ENCODE measurements at regions not wholly inside any gene's neighbourhood (a gene's known extent, or its start where the extent isn't known, plus 50 kb on each side); places are given as distances from the start of the nearest gene placed in this dataset.
"Not testable (repeated sequence)": the region's sequence is repeated elsewhere in the genome, so short reads cannot be mapped to it uniquely, and the experiment has no call there.

DNA sequence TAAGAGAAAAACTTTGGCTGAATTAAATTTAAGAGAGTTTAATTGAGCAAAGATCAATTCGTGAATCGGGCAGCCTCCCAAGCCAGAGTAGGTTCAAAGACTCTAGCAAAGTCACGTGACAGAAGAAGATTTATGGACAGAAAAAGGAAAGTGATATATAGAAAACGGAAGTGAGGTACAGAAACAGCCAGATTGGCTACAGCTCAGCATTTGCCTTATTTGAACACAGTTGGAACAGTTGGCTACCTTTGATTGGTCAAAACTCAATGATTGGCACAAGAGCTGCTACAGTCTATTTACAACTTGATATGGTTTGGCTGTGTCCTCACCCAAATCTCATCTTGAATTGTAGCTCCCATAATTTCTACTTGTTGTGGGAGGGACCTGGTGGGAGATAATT, 102.6 kb downstream of the PLG start:
- DNase-seq = no peak

DNA sequence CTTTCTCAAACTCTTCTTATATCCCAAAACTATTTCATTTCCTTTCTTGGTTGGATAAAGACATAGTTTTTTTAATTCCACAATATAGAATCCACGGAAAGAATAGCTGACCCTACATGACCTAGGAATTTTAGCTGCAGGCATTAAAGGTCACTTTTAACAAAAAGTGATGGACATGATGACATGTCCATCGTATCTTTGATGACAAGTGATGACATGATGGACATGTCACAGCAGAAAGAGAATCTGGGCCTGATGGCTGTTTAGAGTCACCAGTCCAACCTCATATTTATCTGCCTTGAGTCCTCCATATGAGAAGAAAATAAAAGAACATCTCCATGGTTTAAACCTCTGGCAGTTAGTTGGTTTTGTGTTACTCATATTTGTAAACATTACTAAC, 106.2 kb downstream of the PLG start:
- no peak for DNase-seq

DNA sequence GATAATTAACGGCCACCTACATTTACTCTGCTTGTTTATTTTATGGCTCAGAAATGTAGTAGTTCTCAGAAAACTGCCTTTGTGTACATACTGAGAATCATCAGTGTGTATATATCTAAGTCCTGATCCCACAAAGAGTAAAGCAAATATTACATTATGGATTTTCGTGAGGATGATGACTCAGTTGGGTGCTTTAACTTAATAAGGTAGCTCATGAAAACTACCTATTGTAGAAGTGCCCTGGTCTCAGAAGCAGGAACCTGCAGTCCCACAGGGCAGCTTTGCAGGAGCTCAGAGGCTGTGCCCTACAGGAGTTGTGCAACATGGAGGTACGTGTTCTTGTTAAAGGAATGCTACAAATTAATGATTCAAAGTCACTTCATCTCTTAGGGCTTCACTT, 108.2 kb downstream of the PLG start:
- DNase-seq = no peak

DNA sequence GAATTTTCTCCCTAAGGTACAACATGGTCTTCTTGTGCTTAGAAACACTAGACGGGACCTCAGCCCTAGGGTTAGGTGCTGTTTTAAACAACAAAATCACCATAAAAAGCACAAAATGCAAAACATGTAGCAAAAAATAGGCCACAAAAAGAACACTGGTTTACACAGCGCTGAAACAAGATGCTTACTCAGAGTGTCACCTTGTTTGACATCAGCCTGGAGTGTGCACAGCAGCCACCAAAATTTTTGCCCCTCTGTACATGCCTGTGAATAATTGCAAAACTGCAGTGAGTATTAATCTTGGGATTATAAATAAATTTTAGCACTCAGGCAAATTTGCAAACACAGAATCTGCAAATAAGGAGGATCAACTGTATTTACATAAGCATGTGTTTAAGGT, 110.1 kb downstream of the PLG start:
- no peak for DNase-seq

DNA sequence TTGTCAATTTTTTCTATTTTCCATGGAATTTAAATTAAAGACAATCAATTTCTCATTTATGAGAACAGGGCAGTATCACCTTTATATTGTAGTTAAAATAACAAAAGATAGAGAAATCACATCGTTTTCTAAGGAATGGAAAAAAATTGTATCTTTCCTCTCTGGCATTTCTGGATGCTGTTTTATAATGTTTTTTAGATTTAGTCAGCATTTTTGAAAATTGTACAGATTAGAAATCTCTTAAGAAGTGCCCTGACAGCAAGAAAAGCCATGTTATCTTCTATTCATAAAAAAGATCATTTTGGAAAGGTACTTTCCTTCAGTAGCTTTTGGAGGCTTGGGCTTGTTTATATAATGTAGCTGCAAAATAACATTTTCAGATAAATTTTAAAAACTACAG, 116.9 kb downstream of the PLG start:
- no peak for DNase-seq

GRCh38 chr6:160820661-160821060, 118.6 kb downstream of the PLG start:
- not testable (repeated sequence) for DNase-seq

DNA sequence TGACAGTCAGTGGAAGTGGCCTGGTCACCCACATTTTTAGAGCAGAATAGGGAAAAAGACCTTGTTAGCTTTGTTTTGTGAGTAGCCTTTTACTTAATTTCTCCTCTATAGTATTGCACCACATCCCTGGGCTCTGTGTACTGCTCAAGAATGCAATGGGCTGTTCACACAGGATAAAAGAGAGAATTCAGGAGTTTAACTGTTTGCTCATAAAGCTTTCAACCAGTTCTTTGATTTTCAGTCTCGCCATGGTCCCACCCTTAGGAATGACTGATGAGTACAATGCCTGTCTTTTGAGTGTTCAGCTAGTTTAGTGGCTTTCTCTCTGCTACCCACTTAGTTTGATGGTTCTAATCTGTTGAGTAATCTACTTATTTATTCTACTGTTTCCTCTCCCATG, 129.7 kb downstream of the PLG start:
- DNase-seq = no peak

DNA sequence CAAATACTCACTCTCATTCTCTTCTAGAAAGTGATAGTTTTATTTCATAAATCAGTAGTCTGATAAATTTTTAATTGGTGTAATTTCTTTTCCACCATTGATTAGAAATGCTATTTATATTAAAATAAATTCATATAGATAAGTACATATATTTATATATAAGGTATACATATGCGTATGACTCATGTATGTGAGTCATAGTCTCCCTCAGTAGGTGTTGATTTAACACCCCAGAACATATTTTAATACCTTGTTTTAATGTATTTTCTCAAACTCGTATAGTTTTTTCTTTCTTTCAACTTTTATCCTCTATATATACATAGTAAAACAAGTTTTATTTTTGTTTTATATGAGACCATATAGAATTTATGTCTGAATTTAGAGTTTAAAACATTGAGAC, 130.4 kb downstream of the PLG start:
- DNase-seq = no peak

GRCh38 chr6:160837146-160837545, 135.1 kb downstream of the PLG start:
- DNase-seq = no peak

DNA sequence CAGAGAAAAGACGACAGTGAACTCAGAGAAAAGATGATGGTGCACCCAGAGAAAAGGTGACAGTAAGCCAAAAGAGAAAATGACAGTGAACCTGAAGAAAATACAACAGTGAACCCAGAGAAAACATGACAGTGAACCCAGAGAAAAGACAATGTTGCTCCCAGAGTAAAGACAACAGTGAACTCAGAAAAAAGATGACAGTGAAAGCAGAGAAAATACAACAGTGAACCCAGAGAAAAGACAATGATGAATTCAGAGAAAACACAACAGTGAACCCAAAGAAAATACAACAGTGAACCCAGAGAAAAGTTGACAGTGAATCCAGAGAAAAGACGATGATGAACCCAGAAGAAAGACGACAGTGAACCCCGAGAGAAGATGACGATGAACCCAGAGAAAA, 140.5 kb upstream of the MAP3K4 start:
- no peak for DNase-seq

- no peak for DNase-seq
These were observed 137.6 kb upstream of the MAP3K4 start for GRCh38 chr6:160853946-160854345.

- no peak for DNase-seq
These were observed 132.7 kb upstream of the MAP3K4 start for GRCh38 chr6:160858886-160859285.

DNA sequence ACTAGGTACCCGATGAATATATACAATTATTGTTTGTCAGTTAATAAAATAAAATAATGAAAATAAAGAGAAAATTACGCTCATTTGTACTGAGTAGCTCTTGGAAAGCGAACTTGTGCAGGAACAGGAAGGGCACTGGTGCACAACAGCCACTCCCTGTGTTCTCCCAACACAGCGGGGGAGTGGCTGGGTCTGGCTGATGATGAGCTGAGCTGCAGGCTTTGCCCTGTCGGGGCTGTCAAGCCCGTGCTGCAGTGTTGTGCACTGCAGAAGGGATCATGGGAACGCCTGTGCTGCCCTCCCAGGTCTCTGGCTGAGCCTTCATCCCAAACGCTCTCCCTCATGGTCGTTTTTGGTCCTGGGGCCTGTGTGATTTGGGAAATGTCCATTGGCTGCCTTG, 131.7 kb upstream of the MAP3K4 start:
- no peak for DNase-seq

DNA sequence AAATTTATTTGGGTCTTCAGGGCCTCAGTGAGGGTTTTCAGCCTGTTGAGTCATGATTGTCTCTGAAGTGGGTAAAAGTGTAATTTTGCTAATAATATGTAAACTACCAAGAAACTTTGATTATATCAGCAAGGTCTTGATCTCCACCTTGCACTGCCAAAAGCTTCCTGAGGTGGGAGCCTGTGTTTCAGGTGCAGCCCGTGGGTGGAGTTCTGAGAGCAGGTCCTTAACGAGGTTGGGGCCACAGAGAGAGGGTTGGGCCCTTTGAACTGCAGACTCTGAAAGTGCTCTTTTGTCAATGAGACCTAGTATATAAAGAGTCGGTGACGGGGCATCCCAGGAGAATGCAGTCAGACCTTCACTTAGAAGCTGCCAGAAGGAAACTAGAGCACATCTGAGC, 129.7 kb upstream of the MAP3K4 start:
- DNase-seq = no peak

DNA sequence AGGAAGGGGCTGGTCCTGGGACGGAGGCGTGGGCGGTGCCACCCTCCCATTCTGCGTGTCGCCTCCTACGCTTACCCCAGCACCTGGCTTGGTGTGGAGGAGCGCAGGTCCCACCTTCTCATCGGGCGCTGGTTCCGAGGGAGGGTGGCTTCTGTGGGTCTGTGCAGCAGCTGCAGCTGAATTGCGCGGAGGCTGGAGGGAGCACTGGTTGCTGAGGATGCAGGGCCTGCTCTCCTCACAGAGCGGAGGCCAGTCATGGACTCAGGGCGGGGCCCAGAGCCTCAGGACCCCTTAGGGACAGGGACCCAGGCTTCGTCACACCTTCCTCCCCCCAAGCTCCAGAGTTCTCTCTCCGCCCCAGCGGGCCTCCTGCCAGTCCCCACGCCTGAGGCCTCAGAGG, 127.8 kb upstream of the MAP3K4 start:
- DNase-seq = no peak

GRCh38 chr6:160871320-160871719, 120.2 kb upstream of the MAP3K4 start:
- no peak for DNase-seq

GRCh38 chr6:160881148-160881808, 110.3 kb upstream of the MAP3K4 start:
- DNase-seq = peak in 1 of 2 donors; percentile 16

DNA sequence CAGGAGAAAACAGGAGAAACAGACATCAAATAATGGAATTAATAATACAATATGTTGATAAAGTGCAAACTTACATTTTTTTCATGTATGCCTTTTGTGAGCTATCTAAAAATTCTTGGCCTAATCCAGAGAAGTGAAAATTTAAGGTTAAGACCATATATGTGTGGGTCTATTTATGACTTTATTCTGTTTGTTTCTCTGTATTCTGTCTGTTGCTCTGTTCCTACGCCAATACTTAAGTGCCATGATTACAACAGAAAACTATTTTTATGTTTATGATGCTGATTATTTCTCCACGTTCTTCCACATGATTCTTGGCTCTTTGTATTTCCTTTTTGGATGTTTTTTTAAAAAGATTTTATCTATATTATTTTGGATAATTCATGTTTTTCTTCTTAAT, 109.6 kb upstream of the MAP3K4 start:
- peak; percentile 38 to 57 for DNase-seq

DNA sequence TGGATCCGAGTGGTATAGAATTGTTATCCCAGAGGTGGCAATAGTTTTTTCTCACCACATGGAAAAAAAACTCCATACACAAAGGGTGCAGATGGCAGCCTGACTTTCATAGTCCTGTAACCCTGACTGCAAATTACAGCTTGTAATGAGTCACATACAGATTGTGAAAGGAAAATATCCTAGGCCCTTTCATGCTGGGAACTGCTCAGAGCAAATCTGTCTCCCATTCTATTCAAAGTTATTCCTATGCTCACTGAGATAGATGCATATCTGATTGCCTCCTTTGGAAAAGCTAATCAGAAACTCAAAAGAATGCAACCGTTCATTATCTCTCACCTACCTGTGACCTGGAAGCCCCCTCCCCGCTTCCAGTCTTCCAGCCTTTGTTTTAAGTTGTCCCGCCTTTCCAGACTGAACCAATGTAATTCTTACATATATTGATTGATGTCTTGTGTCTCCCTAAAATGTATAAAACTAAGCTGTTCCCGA, 108.7 kb upstream of the MAP3K4 start:
- DNase-seq = peak in 1 of 2 donors; percentile 19

DNA sequence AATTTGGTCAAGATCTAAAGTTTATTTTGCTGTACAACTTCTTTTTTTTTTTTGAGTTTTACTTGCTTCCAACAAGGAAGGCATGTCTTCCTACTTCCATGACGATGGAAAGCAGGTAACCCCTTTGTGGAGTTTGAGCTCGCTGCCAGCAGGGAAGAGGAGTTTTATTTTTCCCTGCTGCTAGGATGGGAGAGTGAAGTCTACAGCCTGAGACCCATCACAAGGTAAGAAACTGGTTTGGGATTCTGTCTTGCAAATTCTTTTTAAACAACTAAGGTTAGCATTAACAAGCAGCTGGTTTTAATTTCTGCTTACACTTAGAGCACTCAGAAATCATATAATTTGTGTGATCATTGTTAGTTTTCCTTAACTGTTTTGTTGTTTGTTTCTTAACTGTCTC, 108.0 kb upstream of the MAP3K4 start:
- no peak for DNase-seq

- DNase-seq = no peak
These were observed 107.6 kb upstream of the MAP3K4 start for GRCh38 chr6:160883999-160884398.

- DNase-seq = not testable (repeated sequence)
These were observed 102.4 kb upstream of the MAP3K4 start for GRCh38 chr6:160889148-160889547.

DNA sequence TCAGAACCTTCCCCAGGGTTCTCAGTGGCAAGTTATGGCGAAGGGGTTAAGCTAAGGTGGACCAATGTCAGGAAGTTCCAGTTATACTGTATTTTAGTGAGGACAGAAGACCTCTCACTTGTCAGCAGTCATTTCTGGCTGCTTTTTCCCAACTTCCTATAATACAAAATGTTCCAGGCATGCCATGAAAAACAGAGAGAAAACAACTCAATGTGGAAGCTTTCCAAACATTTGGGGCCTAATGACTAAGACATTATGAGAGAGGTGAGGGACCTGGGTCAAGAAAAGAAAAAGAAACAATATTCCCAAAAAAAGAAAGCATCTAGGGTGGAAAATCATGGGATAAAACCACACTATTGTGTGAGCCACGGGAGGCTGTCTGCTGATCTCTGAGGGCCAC, 99.9 kb upstream of the MAP3K4 start:
- no peak for DNase-seq

DNA sequence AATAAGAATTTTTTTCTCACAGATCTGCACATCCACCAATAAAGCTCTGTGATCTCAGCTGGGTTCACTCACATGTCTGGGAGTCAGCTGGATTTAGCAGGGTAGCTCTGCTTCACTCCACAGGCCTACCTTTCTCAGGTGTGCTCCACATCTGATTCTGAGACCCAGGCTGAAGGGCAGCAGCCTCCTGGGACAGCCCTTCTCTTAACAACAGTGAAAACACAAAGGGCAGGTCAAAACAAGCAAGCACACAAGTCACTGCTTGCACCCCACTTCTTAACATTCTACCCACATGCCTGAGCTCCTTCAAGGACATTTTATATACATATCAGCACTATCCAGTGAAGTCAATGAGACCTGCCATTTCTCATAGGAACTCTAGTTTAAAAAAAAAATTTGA, 96.0 kb upstream of the MAP3K4 start:
- DNase-seq = no peak

All from right lung (tissue), 2 donors.